ENCODE measurements at regions not wholly inside any gene's neighbourhood (a gene's known extent, or its start where the extent isn't known, plus 50 kb on each side); places are given as distances from the start of the nearest gene placed in this dataset.

DNA sequence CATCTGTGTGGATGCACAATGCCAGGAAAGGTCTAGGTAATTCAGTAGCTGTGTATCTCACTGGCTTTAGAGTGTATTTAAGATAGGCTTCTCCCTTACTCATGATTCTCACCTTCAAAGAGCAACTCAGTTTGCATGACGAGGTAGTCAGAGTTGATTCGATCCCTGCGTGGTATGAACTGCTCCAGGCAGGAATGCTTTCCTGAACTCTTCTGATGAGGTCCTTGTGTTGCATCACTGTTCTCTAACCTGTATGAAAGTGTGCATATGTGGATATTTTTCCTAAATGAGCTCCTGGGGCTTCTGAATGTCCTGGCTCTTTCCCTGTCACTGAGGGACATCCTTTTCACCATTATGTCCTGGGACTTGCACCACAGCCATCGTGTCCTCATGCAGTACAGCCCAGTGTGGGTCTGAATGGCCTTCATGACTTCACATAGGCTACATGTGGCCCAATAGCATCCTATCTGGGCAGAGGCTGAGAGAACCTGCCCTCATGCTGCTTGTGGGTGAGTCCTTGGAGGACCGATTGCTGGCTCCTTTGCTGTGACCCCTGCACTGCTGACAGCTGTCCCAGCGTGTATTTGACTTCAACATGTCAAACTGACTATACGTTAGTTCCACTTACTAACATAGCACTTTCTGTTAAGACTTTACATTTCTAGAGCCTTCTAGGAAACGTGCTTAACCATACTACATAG is 65.3 kb upstream of the WDR1 start:
- H3K4me1 Mint-ChIP-seq, result peaks cover 4% of the 10 kb centered on the region
- H3K4me3 Mint-ChIP-seq, result no peak overlapping the region
- H3K27ac Mint-ChIP-seq, result no peak overlapping the region
- no peaks in the 10 kb centered on the region for H3K36me3 Mint-ChIP-seq (ENCODE audit: low read depth)
- H3K27me3 Mint-ChIP-seq (ENCODE audit: low read depth), result no peaks in the 10 kb centered on the region
- TF ChIP-seq, protein P1, sequence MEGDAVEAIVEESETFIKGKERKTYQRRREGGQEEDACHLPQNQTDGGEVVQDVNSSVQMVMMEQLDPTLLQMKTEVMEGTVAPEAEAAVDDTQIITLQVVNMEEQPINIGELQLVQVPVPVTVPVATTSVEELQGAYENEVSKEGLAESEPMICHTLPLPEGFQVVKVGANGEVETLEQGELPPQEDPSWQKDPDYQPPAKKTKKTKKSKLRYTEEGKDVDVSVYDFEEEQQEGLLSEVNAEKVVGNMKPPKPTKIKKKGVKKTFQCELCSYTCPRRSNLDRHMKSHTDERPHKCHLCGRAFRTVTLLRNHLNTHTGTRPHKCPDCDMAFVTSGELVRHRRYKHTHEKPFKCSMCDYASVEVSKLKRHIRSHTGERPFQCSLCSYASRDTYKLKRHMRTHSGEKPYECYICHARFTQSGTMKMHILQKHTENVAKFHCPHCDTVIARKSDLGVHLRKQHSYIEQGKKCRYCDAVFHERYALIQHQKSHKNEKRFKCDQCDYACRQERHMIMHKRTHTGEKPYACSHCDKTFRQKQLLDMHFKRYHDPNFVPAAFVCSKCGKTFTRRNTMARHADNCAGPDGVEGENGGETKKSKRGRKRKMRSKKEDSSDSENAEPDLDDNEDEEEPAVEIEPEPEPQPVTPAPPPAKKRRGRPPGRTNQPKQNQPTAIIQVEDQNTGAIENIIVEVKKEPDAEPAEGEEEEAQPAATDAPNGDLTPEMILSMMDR (IDR thresholded peaks at IDR 0.05; ENCODE audit: unreplicated experiment in 3 of 3), result no peak
- H3K9me3 Mint-ChIP-seq, result no peaks in the 10 kb centered on the region

DNA sequence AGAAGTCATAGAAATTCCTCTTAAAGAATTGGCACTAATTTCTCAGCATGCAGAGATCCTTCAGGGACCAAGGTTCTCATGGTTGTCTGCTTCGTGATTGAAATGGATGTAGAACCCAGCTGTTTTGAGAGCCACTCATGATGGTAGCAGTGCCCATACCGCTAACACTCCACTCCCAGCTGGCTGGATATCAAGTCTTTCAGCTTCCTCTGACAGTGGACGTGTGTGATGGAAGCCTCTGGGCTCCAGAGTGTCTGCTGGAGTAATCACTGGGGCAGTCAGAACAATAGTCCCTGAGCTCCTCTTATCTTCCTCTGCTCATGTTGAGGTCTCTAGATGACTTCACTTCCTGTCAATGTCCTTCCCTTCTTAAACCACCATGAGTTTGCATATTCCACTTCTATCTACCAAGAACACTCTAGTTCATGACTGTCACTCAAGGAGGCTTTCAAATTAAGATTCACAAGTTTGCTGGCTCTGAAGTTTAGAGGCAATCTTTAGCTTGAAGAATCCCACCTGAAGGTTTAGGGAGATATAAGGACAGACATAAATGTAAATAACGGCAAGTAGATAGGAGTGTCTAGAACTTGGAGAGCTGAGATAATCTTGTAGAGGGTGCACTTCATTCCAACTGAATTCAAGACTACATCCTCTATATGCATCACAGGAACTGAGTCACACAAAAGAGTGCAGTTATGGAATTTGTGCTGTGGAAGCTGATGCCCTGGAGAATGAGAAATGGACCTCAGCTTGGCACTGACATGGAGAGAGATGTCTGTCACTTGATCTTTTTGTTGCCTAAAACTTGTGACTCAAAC is 64.5 kb upstream of the WDR1 start:
- Mint-ChIP-seq H3K27me3 (ENCODE audit: low read depth) (no peaks in the 10 kb centered on the region), H3K27ac (no peak overlapping the region), H3K4me1 (no peaks in the 10 kb centered on the region), H3K36me3 (ENCODE audit: low read depth) (no peaks in the 10 kb centered on the region), H3K9me3 (no peaks in the 10 kb centered on the region), H3K4me3 (no peak overlapping the region)
- TF ChIP-seq, protein P1 (IDR thresholded peaks at IDR 0.05; ENCODE audit: unreplicated experiment in 3 of 3), result no peak

DNA sequence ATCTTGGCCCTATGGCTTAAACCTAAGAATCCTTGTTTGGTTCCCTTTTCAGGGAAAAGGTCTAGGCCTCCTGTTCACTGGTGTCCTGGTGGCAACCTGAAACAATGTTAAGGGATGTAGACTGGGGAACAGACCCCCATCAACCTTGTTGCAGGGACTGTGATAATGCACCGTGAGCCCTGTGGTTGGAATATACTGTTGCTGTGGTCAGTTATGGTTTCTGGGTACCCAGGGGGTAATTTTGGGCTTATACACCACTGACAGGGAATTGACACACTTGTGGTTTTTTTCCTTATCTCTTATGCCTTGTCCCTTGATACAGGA is 64.0 kb upstream of the WDR1 start:
- TF ChIP-seq, protein P1 (IDR thresholded peaks at IDR 0.05; ENCODE audit: unreplicated experiment in 3 of 3), result no peak
- H3K27me3 Mint-ChIP-seq (ENCODE audit: low read depth), result no peaks in the 10 kb centered on the region
- H3K9me3 Mint-ChIP-seq, result no peaks in the 10 kb centered on the region
- H3K4me1 Mint-ChIP-seq, result no peaks in the 10 kb centered on the region
- no peak overlapping the region for H3K4me3 Mint-ChIP-seq
- H3K27ac Mint-ChIP-seq, result no peak overlapping the region
- H3K36me3 Mint-ChIP-seq (ENCODE audit: low read depth), result no peaks in the 10 kb centered on the region

DNA sequence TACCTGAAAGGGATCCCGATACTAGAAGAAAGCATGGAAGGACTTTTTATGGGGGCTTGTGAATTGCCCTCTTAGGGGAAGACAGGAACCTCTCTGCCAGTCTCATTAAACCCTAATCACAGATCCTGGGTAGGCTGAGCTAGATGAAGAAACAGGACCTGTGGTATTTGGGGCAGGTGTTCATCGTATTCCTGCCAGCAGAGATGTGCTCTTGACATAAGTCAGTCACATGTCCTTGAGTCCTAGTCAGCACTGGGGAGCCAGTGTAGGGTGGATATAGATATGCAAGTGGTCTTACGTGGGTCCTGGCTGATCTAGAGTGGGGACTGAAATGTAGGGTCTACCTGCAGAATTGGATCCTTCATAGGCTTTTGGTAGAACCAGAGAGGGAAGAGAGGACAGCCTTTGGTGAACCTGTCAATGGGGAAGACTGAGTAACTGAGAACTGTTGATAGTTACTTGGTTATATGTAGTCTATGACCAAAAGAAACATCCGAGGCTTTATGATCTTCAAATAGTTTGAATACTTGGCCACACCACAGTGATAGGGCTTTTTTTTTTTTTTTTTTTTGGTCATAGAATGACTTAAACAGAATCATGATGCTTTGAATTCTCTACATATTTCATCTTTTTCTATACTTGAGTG is 63.5 kb upstream of the WDR1 start:
- H3K27me3 Mint-ChIP-seq (ENCODE audit: low read depth), result no peaks in the 10 kb centered on the region
- H3K9me3 Mint-ChIP-seq, result no peaks in the 10 kb centered on the region
- no peaks in the 10 kb centered on the region for H3K4me1 Mint-ChIP-seq
- H3K4me3 Mint-ChIP-seq, result no peak overlapping the region
- no peak overlapping the region for H3K27ac Mint-ChIP-seq
- TF ChIP-seq, protein P1 (IDR thresholded peaks at IDR 0.05; ENCODE audit: unreplicated experiment in 3 of 3), result no peak
- no peaks in the 10 kb centered on the region for H3K36me3 Mint-ChIP-seq (ENCODE audit: low read depth)

DNA sequence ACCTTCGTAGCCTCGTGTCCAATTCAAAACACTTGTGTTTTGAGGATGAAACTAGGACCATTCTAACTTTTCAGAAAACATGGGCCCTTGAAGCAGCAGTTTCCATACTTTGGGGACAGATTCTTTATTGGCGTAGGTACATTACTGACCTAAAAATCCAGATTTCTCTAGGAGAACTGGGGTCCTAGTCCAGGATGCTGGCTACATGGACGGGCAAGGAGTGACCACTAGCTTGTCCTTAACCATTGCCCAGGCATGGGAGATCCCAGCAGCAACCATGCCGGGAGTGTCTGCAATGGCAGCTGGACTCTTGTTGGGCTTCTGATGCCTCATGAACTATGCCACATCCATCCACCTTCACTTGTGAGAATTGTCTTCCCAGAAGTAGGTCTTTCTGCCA is 62.2 kb upstream of the WDR1 start:
- H3K4me1 Mint-ChIP-seq, result peaks cover 11% of the 10 kb centered on the region
- TF ChIP-seq, protein P1 (IDR thresholded peaks at IDR 0.05; ENCODE audit: unreplicated experiment in 3 of 3), result no peak
- H3K4me3 Mint-ChIP-seq, result no peak overlapping the region
- no peaks in the 10 kb centered on the region for H3K27me3 Mint-ChIP-seq (ENCODE audit: low read depth)
- H3K36me3 Mint-ChIP-seq (ENCODE audit: low read depth), result no peaks in the 10 kb centered on the region
- no peak overlapping the region for H3K27ac Mint-ChIP-seq
- H3K9me3 Mint-ChIP-seq, result no peaks in the 10 kb centered on the region
